GM12878 (cell line): ENCODE measurements at regions not wholly inside any gene's neighbourhood (a gene's known extent, or its start where the extent isn't known, plus 50 kb on each side); places are given as distances from the start of the nearest gene placed in this dataset.

Experiments used
- ATAC-seq: fragments of 200-7000 bp; cut with Tn5 transposase; 3 replicates; pipeline ENCODE4 v1.9.1; 2020; ENCODE audit warnings: mild to moderate bottlenecking, moderate library complexity
- BruUV-seq: library from RNA; stranded (reverse); fragments of 400-500 nt; replicated peaks from 2 replicates; lab custom pipeline; 2021; lab: Mats Ljungman, UMichigan
- CTCF ChIA-PET: fragments of 300-600 bp; sonication (Branson Sonifier 250); formaldehyde crosslinking; extraction: SDS; loops from one replicate; lab custom pipeline; 2021; ENCODE audit warnings: inconsistent platforms; lab: Yijun Ruan, JAX
- POLR2A ChIA-PET: fragments of 350-600 bp; formaldehyde crosslinking; extraction: SDS; loops from one replicate; lab custom pipeline; 2021; ENCODE audit warnings: inconsistent platforms; lab: Charles Lee
- RAD21 ChIA-PET: fragments of 300-600 bp; sonication (Branson Sonifier 250); formaldehyde crosslinking; loops from one replicate; lab custom pipeline; 2023; ENCODE audit warnings: antibody characterized with exemption; ENCODE audit not compliant: unreplicated experiment; lab: Charles Lee
- SMC1A ChIA-PET: fragments of 300-600 bp; sonication (Branson Sonifier 250); formaldehyde crosslinking; loops from one replicate; lab custom pipeline; 2023; ENCODE audit not compliant: unreplicated experiment, uncharacterized antibody; lab: Charles Lee
- DNase-seq: peaks from one replicate; pipeline ENCODE4 v3.0.0-alpha.2; 2011; ENCODE audit warnings: low read depth, low spot score
- FAIRE-seq: peaks from 3 replicates; lab custom pipeline; 2011; peaks lifted over from hg19 to GRCh38; lab: Jason Lieb, UNC
- H2AFZ ChIP-seq: 2 replicates; pipeline ENCODE4 v1.6.0; 2011; ENCODE audit warnings: low read depth, low read length, control low read depth; ENCODE audit not compliant: control insufficient read depth
- H3K27ac ChIP-seq: 2 replicates; pipeline ENCODE4 v1.5.1; 2011; ENCODE audit warnings: control low read depth; ENCODE audit not compliant: control insufficient read depth, insufficient read depth
- H3K27me3 ChIP-seq, 2 experiments: replicated peaks in 1 of 2; 2 replicates each; pipeline versions ENCODE4 v1.6.0 to v1.6.1; 2011; ENCODE audit warnings: low read length in 1 of 2; ENCODE audit not compliant: control insufficient read depth in 2 of 2, insufficient read depth in 2 of 2
- H3K36me3 ChIP-seq, 2 experiments: 2 replicates each; pipeline ENCODE4 v1.5.1; 2011; ENCODE audit warnings: low read length in 1 of 2; ENCODE audit not compliant: control insufficient read depth in 2 of 2, insufficient read depth in 2 of 2
- H3K4me1 ChIP-seq: 2 replicates; pipeline ENCODE4 v1.6.1; 2011; ENCODE audit warnings: mild to moderate bottlenecking, low read length, moderate library complexity, mixed read lengths; ENCODE audit not compliant: control insufficient read depth, insufficient read depth
- H3K4me2 ChIP-seq: 2 replicates; pipeline ENCODE4 v1.6.0; 2011; ENCODE audit warnings: control low read depth; ENCODE audit not compliant: control insufficient read depth, insufficient read depth
- H3K4me3 ChIP-seq: fragments of 200-600 bp; sonication (generic); 2 replicates; pipeline ENCODE4 v1.5.1; 2016
- H3K79me2 ChIP-seq: 2 replicates; pipeline ENCODE4 v1.6.0; 2011; ENCODE audit warnings: low read length; ENCODE audit not compliant: control insufficient read depth, insufficient read depth
- H3K9ac ChIP-seq: 2 replicates; pipeline ENCODE4 v1.8.0; 2011; ENCODE audit warnings: low read length, control low read depth, mixed read lengths; ENCODE audit not compliant: control insufficient read depth, insufficient read depth
- H3K9me3 ChIP-seq: replicated peaks from 3 replicates; pipeline ENCODE4 v1.5.1; 2011; ENCODE audit warnings: mild to moderate bottlenecking, low read length; ENCODE audit not compliant: control insufficient read depth, insufficient read depth
- H4K20me1 ChIP-seq: 2 replicates; pipeline ENCODE4 v1.6.0; 2011; ENCODE audit not compliant: control insufficient read depth, insufficient read depth
- BMI1 ChIP-seq: fragments of 450-650 bp; IDR thresholded peaks from 2 replicates; pipeline ENCODE4 v1.6.1; 2016; ENCODE audit warnings: mild to moderate bottlenecking, moderate library complexity, borderline replicate concordance
- CEBPB ChIP-seq, 2 experiments: fragments of 150-350 bp in 1 of 2; IDR thresholded peaks; 2 replicates each; pipeline ENCODE4 v1.6.1; 2012 to 2014; ENCODE audit warnings: low read depth in 2 of 2, low read length in 2 of 2, borderline replicate concordance in 1 of 2, inconsistent platforms in 1 of 2
- CREM ChIP-seq: IDR thresholded peaks from 2 replicates; pipeline ENCODE4 v1.6.1; 2014; ENCODE audit warnings: antibody characterized with exemption, low read depth
- ETV6 ChIP-seq, 2 experiments: fragments of 450-650 bp in 1 of 2; IDR thresholded peaks in 1 of 2; conservative IDR thresholded peaks in 1 of 2; 2 replicates each; pipeline ENCODE4 v1.6.1; 2014; ENCODE audit warnings: antibody characterized with exemption in 1 of 2, borderline replicate concordance in 1 of 2, low read depth in 1 of 2, mild to moderate bottlenecking in 1 of 2, moderate library complexity in 1 of 2
- MEF2A ChIP-seq: IDR thresholded peaks from 2 replicates; pipeline ENCODE4 v1.6.1; 2011; ENCODE audit warnings: low read depth, mild to moderate bottlenecking, low read length, moderate library complexity; ENCODE audit not compliant: insufficient read depth
- PAX8 ChIP-seq: fragments of 450-650 bp; IDR thresholded peaks from 2 replicates; pipeline ENCODE4 v1.6.1; 2017; ENCODE audit warnings: mild to moderate bottlenecking, moderate library complexity
- SMARCA5 ChIP-seq: fragments of 450-650 bp; IDR thresholded peaks from 2 replicates; pipeline ENCODE4 v1.6.1; 2017; ENCODE audit warnings: mild to moderate bottlenecking
- SPI1 ChIP-seq: IDR thresholded peaks from 2 replicates; pipeline ENCODE4 v1.6.1; 2011; ENCODE audit warnings: low read depth, mild to moderate bottlenecking, low read length, moderate library complexity, borderline replicate concordance; ENCODE audit not compliant: insufficient read depth
- YY1 ChIP-seq: IDR thresholded peaks from 2 replicates; pipeline ENCODE4 v1.6.1; 2011; ENCODE audit warnings: low read depth, mild to moderate bottlenecking, low read length
- WGBS: methylation state at CpG from one replicate; pipeline ENCODE4 v1.1.6; 2016; ENCODE audit warnings: low lambda C conversion rate; ENCODE audit not compliant: insufficient replicate concordance, insufficient coverage; ENCODE audit errors: missing lambda C conversion rate; 5-methylcytosine and 5-hydroxymethylcytosine counted together
- in situ Hi-C: fragments of 300-500 bp; cut with MboI; formaldehyde crosslinking; loops from 9 replicates; pipeline ENCODE4 v1.14.3; 2018; ENCODE audit warnings: mixed read lengths
- intact Hi-C: fragments of 100-400 bp; cut with micrococcal nuclease; formaldehyde crosslinking; loops from one replicate; pipeline ENCODE4 v1.14.2; 2022; ENCODE audit not compliant: unreplicated experiment
- TF ChIP-seq, protein P1 (sequence below): IDR thresholded peaks from 2 replicates; pipeline ENCODE4 v1.6.1; 2012; ENCODE audit warnings: low read depth, low read length, improper control_type of control experiment

DNA sequence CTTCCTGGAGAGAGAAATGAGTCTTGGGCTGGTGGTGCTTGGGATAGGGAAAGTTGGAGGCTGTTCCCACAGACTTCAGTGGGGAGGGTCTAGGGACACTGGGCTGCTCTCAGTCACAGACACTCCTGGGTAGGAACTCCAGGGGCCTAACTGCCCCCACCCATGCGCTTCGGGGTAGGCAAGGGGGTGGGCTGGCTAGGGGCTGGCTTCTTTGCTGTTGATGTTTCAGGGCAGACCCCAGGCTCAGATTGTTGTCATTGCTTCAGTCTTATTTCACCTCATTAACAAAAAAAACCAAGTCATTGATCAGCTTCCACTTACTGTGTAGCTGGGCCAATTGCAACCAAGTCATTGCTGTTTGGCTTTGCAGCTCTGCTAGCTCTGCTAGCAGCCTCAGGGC, 160.1 kb upstream of the CSF3R start:
- no peaks in the 10 kb centered on the region for H3K9me3 ChIP-seq
- H3K27ac ChIP-seq = no peak overlapping the region
- no peak overlapping the region for H3K9ac ChIP-seq
- H3K27me3 ChIP-seq = no peaks in the 10 kb centered on the region; a peak in 3 of 4 replicates
- no peak overlapping the region for H3K4me3 ChIP-seq
- DNase-seq (no peak), FAIRE-seq (no peak), ATAC-seq (no peak)
- H3K79me2 ChIP-seq = no peaks in the 10 kb centered on the region
- no peak overlapping the region for H3K4me2 ChIP-seq
- TF ChIP-seq SPI1 = no peak
- TF ChIP-seq MEF2A = no peak
- no peak for TF ChIP-seq YY1
- TF ChIP-seq BMI1 = no peak
- TF ChIP-seq, protein P1, sequence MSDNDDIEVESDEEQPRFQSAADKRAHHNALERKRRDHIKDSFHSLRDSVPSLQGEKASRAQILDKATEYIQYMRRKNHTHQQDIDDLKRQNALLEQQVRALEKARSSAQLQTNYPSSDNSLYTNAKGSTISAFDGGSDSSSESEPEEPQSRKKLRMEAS = no peak
- TF ChIP-seq SMARCA5 = no peak
- TF ChIP-seq ETV6 (conservative IDR thresholded peaks at IDR 0.05 in 1 of 2, IDR thresholded peaks at IDR 0.05 in 1 of 2; ENCODE audit: borderline replicate concordance in 1 of 2, low read depth in 1 of 2) = no peak
- TF ChIP-seq CREM = no peak
- TF ChIP-seq PAX8 = no peak
- no peak for TF ChIP-seq CEBPB (IDR thresholded peaks at IDR 0.05; ENCODE audit: borderline replicate concordance in 1 of 2, low read depth in 2 of 2, low read length in 2 of 2)
- no TSS peak for BruUV-seq
- ChIA-PET CTCF (no interaction called here), RAD21 (no interaction called here), POLR2A (no interaction called here), SMC1A (no interaction called here)
- in situ Hi-C loops (no loop called here), intact Hi-C loops (no loop called here)
- H4K20me1 ChIP-seq = no peaks in the 10 kb centered on the region
- no peak overlapping the region for H2AFZ ChIP-seq
- no peaks in the 10 kb centered on the region for H3K4me1 ChIP-seq
- no peaks in the 10 kb centered on the region for H3K36me3 ChIP-seq
- 0% methylated on average over 2 of the region's 2 CpGs for WGBS
